GM13977 (cell line): ENCODE measurements at regions not wholly inside any gene's neighbourhood (a gene's known extent, or its start where the extent isn't known, plus 50 kb on each side); places are given as distances from the start of the nearest gene placed in this dataset.
"Not testable (repeated sequence)": the region's sequence is repeated elsewhere in the genome, so short reads cannot be mapped to it uniquely, and the experiment has no call there.

ENCODE experiments used
- DNase-seq: peaks from one replicate; pipeline ENCODE4 v3.0.0; 2012; ENCODE audit warnings: low spot score
- in situ Hi-C: fragments of 300-500 bp; cut with MboI; formaldehyde crosslinking; loops from one replicate; pipeline ENCODE4 v1.12.0; 2022; ENCODE audit warnings: low sequenced_read_pairs, low pct_unique_long_range_greater_than_20kb, mixed read lengths, inconsistent platforms; ENCODE audit not compliant: unreplicated experiment
- TF ChIP-seq, protein P1 (sequence below): IDR thresholded peaks from 2 replicates; pipeline ENCODE4 v1.5.1; 2012; ENCODE audit warnings: mild to moderate bottlenecking, control low read depth; ENCODE audit not compliant: insufficient read depth; ENCODE audit errors: extremely low read depth, missing control alignments

DNA sequence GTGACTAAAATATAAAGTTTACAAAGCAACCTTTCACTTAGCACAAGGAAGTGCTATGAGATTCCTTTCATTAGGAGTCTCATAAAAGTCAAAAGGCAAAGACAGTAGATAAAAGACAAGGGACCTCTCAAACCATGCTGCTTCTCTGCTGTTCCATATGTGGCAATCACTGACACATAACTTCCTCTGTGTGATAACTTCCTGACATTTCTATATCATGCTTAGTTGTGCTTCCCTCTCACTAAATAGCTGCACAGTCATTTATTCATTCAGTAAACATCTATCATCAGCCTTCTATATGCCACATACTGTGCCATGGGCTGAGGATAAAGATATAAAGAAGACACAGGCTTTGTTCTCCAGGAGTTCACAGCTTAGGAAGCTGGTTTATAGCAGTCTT lies 214.8 kb upstream of the GRIK2 start:
- in situ Hi-C loops = no loop called here
- no peak for DNase-seq
- TF ChIP-seq, protein P1, sequence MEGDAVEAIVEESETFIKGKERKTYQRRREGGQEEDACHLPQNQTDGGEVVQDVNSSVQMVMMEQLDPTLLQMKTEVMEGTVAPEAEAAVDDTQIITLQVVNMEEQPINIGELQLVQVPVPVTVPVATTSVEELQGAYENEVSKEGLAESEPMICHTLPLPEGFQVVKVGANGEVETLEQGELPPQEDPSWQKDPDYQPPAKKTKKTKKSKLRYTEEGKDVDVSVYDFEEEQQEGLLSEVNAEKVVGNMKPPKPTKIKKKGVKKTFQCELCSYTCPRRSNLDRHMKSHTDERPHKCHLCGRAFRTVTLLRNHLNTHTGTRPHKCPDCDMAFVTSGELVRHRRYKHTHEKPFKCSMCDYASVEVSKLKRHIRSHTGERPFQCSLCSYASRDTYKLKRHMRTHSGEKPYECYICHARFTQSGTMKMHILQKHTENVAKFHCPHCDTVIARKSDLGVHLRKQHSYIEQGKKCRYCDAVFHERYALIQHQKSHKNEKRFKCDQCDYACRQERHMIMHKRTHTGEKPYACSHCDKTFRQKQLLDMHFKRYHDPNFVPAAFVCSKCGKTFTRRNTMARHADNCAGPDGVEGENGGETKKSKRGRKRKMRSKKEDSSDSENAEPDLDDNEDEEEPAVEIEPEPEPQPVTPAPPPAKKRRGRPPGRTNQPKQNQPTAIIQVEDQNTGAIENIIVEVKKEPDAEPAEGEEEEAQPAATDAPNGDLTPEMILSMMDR = no peak

GRCh38 chr6:101181006-101181405 lies 212.5 kb upstream of the GRIK2 start:
- TF ChIP-seq, protein P1 = no peak
- in situ Hi-C loops = no loop called here
- no peak for DNase-seq

- DNase-seq, in situ Hi-C loops: not testable (repeated sequence)
Measured at GRCh38 chr6:101188285-101188798, 205.2 kb upstream of the GRIK2 start.

DNA sequence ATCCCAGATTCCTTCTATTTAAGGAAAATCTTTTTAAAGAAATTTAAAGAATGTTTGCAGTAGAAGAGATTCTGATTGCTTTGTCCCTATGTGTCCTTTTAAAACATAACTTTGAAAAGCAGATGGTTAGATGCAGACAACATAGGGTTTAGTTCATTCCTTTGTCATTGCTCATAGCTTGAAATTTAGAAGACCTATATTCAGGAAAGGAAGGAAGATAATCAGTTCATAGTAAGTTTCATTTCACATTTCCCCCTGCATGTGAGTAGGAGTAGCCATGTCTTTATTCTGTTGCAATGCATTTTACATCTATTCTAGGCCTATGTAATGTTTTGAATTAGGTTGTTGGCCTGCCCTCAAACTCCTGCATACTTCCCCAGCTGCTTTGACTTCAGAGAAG lies 197.9 kb upstream of the GRIK2 start:
- TF ChIP-seq, protein P1 = no peak
- no peak for DNase-seq
- in situ Hi-C loops = no loop called here

GRCh38 chr6:101199441-101199840 lies 194.1 kb upstream of the GRIK2 start:
- DNase-seq = no peak
- in situ Hi-C loops = no loop called here
- TF ChIP-seq, protein P1 = no peak

DNA sequence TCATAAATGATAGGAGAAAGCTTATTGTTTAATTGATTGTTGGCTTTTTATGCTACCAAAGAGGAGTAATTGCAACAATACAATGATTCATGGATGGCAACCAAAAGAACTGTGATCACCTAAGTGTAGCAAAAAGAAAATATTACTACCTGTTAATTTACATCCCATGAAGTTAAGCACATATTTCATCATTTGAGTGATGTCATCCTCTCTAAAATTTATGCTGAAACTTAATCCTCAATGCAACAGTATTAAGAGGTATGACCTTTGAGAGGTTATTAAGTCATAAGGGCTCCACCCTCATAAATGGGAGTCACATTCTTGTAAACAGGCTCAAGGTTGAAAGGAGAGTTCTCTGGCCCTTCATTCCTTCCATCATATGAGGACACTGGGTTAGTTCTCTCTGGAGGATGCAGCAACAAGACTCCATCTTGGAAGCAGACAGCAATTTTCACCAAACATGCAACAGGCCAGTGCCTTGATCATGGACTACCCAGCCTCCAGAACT lies 190.6 kb upstream of the GRIK2 start:
- no peak for DNase-seq
- TF ChIP-seq, protein P1 = no peak
- in situ Hi-C loops = no loop called here

DNA sequence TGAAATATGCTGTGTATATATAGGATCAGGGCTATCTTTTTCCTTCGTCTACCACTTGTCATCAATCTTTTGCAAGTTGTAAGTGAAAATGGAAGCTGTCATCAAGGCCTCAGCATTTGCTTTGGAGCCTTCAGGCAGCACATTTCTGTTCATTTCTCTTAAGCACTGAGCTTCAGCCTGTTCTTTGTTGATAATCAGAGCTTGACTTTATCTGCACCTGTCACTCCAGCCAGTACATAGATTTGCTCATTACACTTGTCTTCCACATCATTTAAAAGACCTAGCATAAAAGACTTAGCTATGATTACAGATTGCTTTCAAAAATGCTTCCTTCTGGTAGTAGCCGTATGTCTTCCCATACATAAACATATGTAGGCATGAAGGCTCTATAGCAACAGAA lies 189.8 kb upstream of the GRIK2 start:
- no peak for DNase-seq
- in situ Hi-C loops = no loop called here
- TF ChIP-seq, protein P1 = no peak
